MCF 10A (cell line): ENCODE measurements at regions not wholly inside any gene's neighbourhood (a gene's known extent, or its start where the extent isn't known, plus 50 kb on each side); places are given as distances from the start of the nearest gene placed in this dataset.

ENCODE experiments used
- BruUV-seq: library from RNA; stranded (reverse); fragments of 400-500 nt; replicated peaks from 2 replicates; lab custom pipeline; 2021; lab: Mats Ljungman, UMichigan
- CTCF ChIA-PET: fragments of 300-600 bp; sonication (Branson Sonifier 250); formaldehyde crosslinking; extraction: SDS; loops from one replicate; lab custom pipeline; 2021; ENCODE audit warnings: antibody characterized with exemption, inconsistent platforms; lab: Yijun Ruan, JAX
- POLR2A ChIA-PET: fragments of 300-600, 350-650 bp; sonication (Branson Sonifier 250); formaldehyde crosslinking; extraction: SDS; loops from one replicate; lab custom pipeline; 2020; ENCODE audit warnings: antibody characterized with exemption, inconsistent platforms; lab: Yijun Ruan, JAX
- DNase-seq: peaks from one replicate; pipeline ENCODE4 v3.0.0-alpha.2; 2018; ENCODE audit not compliant: unreplicated experiment
- H3K27ac Mint-ChIP-seq: one replicate; pipeline ENCODE4 v1.8.0; 2022; ENCODE audit warnings: mild to moderate bottlenecking, low read depth, mixed read lengths; ENCODE audit not compliant: unreplicated experiment
- H3K27me3 Mint-ChIP-seq: one replicate; pipeline ENCODE4 v1.8.0; 2022; ENCODE audit warnings: mixed read lengths; ENCODE audit not compliant: insufficient read depth, unreplicated experiment
- H3K36me3 Mint-ChIP-seq: one replicate; pipeline ENCODE4 v1.8.0; 2022; ENCODE audit warnings: mild to moderate bottlenecking, moderate library complexity, mixed read lengths; ENCODE audit not compliant: insufficient read depth, unreplicated experiment
- H3K4me1 Mint-ChIP-seq: one replicate; pipeline ENCODE4 v1.8.0; 2022; ENCODE audit warnings: mixed read lengths; ENCODE audit not compliant: insufficient read depth, unreplicated experiment
- H3K4me3 Mint-ChIP-seq: one replicate; pipeline ENCODE4 v1.8.0; 2022; ENCODE audit warnings: mild to moderate bottlenecking, moderate library complexity, mixed read lengths; ENCODE audit not compliant: unreplicated experiment
- H3K9me3 Mint-ChIP-seq: one replicate; pipeline ENCODE4 v1.8.0; 2022; ENCODE audit warnings: mixed read lengths; ENCODE audit not compliant: unreplicated experiment
- intact Hi-C: fragments of 100-400 bp; cut with micrococcal nuclease; formaldehyde crosslinking; loops from 2 replicates; pipeline ENCODE4 v1.14.1; 2022
- TF ChIP-seq, protein P1 (sequence below): fragments of 200-600 bp; IDR thresholded peaks from one replicate; pipeline ENCODE4 v1.8.0; 2022; ENCODE audit warnings: antibody characterized with exemption, mild to moderate bottlenecking; ENCODE audit not compliant: unreplicated experiment

DNA sequence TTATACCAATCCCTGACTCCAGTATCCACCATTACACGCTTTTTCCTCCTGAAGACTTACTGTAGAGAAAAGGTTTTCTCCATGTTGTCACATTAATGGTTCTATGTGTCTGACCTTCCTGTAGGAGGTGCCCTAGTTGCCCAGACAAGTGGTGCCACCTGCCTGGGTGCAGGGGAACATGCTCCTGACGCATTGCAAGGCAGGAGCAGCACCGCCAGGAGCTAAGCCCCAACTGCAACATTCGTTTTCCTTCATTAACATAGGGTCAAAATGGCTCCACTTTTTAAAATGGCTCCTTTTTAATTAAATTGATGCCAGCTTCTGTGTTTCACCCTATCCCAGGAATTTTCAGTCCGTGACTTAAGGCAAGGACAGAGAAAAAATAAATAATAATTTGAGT is 220.1 kb upstream of the SAMSN1 start:
- DNase-seq = no peak

DNA sequence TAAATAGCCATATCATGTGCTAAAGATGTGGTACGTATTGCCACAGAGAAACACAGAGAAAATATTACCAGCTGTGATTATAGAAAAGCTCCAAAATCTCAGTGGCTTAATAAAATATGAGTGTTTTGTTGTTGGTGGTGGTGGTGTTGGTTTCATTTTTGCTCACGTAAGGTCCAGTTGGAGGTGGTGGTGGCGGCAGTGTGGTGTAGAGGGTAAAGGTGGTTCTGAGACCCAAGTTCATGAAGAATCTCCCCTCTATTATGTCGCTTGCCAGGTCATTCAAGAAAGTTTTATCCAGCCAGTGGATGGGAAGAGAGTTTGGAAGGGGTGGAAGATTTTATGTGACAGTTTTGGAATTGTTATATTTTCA is 217.6 kb upstream of the SAMSN1 start:
- TF ChIP-seq, protein P1, sequence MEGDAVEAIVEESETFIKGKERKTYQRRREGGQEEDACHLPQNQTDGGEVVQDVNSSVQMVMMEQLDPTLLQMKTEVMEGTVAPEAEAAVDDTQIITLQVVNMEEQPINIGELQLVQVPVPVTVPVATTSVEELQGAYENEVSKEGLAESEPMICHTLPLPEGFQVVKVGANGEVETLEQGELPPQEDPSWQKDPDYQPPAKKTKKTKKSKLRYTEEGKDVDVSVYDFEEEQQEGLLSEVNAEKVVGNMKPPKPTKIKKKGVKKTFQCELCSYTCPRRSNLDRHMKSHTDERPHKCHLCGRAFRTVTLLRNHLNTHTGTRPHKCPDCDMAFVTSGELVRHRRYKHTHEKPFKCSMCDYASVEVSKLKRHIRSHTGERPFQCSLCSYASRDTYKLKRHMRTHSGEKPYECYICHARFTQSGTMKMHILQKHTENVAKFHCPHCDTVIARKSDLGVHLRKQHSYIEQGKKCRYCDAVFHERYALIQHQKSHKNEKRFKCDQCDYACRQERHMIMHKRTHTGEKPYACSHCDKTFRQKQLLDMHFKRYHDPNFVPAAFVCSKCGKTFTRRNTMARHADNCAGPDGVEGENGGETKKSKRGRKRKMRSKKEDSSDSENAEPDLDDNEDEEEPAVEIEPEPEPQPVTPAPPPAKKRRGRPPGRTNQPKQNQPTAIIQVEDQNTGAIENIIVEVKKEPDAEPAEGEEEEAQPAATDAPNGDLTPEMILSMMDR = no peak
- Mint-ChIP-seq H3K4me3 (no peak overlapping the region), H3K4me1 (peaks cover 5% of the 10 kb centered on the region), H3K9me3 (no peaks in the 10 kb centered on the region), H3K36me3 (no peaks in the 10 kb centered on the region), H3K27me3 (no peaks in the 10 kb centered on the region), H3K27ac (no peak overlapping the region)
- BruUV-seq = no TSS peak
- CTCF ChIA-PET = interaction anchor here (0.6 kb wide), 1 partner anchor 788 kb away, joined by 4 read pairs; no protein-coding TSS in a partner anchor
- no peak for DNase-seq
- POLR2A ChIA-PET = no interaction called here
- intact Hi-C loops = no loop called here

More for the DNA sequence above, 220.1 kb upstream of the SAMSN1 start:
- no peak overlapping the region for H3K27ac Mint-ChIP-seq
- intact Hi-C loops = no loop called here
- no peaks in the 10 kb centered on the region for H3K27me3 Mint-ChIP-seq
- no TSS peak for BruUV-seq
- H3K4me3 Mint-ChIP-seq = no peak overlapping the region
- no peaks in the 10 kb centered on the region for H3K36me3 Mint-ChIP-seq
- CTCF ChIA-PET = interaction anchor here (0.6 to 0.8 kb wide), 2 partner anchors 353 to 475 kb away, joined by 3 read pairs; no protein-coding TSS in a partner anchor
- TF ChIP-seq, protein P1 = no peak
- peaks cover 5% of the 10 kb centered on the region for H3K4me1 Mint-ChIP-seq
- no peaks in the 10 kb centered on the region for H3K9me3 Mint-ChIP-seq
- POLR2A ChIA-PET = interaction anchor here (0.6 kb wide), 1 partner anchor 335 kb away, joined by 4 read pairs; no protein-coding TSS in a partner anchor

DNA sequence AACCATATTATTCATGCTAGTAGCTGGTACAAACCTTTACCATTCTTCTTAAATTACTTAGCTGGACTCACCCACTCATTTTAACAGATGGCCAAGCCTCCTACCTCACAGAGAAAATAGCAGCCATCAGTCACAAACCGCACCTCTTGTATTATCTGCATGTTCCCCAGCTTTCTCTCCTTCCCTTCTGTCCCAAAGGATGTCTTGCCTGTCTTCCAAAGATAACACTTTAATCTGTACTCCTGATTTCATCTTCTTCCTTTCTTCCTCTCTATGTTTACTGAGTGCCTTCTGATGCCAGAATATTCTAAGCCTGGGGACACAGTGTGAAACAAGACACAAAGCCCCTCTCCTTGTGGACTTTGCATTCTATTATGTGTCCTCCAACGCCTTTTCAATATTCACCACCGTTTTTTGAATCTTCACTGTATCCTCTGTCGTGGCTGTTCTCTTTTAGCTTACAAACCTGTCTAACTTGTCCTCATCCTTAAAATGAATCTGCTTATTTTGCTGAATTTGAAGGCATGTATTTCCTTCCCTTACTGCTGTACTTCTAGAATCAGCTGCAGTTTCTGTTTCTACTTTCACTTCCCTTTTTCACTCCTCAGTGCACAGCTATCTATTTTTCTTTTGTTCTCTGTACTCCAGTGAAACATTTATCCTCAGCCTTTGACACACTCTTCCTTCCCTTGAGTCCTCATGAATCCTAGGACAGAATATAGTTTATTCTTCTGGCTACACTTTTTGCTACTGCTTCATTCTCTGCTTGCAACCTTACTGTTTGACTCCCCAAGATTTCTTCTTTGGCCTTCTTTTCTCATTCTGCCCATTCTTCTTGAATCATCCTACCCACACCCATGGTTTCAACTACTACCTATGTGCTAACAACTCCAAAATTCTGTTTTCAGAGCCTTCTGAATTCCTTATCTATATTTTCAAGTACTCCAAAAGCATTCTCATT is 216.9 kb upstream of the SAMSN1 start:
- no TSS peak for BruUV-seq
- POLR2A ChIA-PET = no interaction called here
- Mint-ChIP-seq H3K36me3 (no peaks in the 10 kb centered on the region), H3K27ac (no peak overlapping the region), H3K4me1 (peaks cover 3% of the 10 kb centered on the region), H3K9me3 (no peaks in the 10 kb centered on the region), H3K27me3 (no peaks in the 10 kb centered on the region), H3K4me3 (no peak overlapping the region)
- TF ChIP-seq, protein P1 = no peak
- intact Hi-C loops = no loop called here
- CTCF ChIA-PET = interaction anchor here (0.6 to 0.9 kb wide), 3 partner anchors 99 to 789 kb away, joined by 3 to 4 read pairs (median 4); no protein-coding TSS in a partner anchor
- no peak for DNase-seq

DNA sequence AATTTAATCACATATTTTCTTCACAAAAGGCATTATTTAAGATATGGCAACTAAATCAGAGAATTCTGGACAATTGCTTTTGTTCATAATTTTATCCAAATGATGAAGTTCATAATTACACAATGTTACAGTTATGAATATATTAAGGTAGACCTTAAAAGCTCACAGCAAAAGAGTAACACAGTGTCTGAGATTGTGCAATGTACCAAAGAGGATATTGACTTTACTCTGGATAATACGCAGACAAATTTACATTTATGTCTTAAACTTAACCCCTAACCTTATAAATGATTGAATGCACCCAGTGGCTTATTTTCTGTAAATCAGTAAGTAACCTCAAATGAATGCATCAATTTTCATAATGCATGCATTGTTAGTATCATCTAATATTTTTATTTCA is 216.2 kb upstream of the SAMSN1 start:
- H3K27ac Mint-ChIP-seq = no peak overlapping the region
- no peaks in the 10 kb centered on the region for H3K27me3 Mint-ChIP-seq
- H3K4me3 Mint-ChIP-seq = no peak overlapping the region
- intact Hi-C loops = no loop called here
- POLR2A ChIA-PET = no interaction called here
- TF ChIP-seq, protein P1 = no peak
- no TSS peak for BruUV-seq
- CTCF ChIA-PET = interaction anchor here (0.6 to 0.9 kb wide), 3 partner anchors 99 to 721 kb away, joined by 3 to 4 read pairs (median 4); no protein-coding TSS in a partner anchor
- H3K36me3 Mint-ChIP-seq = no peaks in the 10 kb centered on the region
- no peaks in the 10 kb centered on the region for H3K9me3 Mint-ChIP-seq
- DNase-seq = no peak
- no peaks in the 10 kb centered on the region for H3K4me1 Mint-ChIP-seq
